RWPE2 (cell line): ENCODE measurements at regions not wholly inside any gene's neighbourhood (a gene's known extent, or its start where the extent isn't known, plus 50 kb on each side); places are given as distances from the start of the nearest gene placed in this dataset.
"Not testable (repeated sequence)": the region's sequence is repeated elsewhere in the genome, so short reads cannot be mapped to it uniquely, and the experiment has no call there.

Source experiments
- ATAC-seq: fragments of 200-7000 bp; cut with Tn5 transposase; 3 replicates; pipeline ENCODE4 v1.9.1; 2021; ENCODE audit warnings: low read depth
- DNase-seq: peaks from one replicate; pipeline ENCODE4 v3.0.0-alpha.2; 2020; ENCODE audit warnings: low spot score
- H3K27ac ChIP-seq: fragments of 450-650 bp; 2 replicates; pipeline ENCODE4 v1.5.1; 2017; ENCODE audit warnings: mild to moderate bottlenecking; ENCODE audit not compliant: poor library complexity, severe bottlenecking
- H3K27me3 ChIP-seq: fragments of 250-450 bp; sonication (Bioruptor Pico); 2 replicates; pipeline ENCODE4 v1.5.1; 2021; ENCODE audit warnings: mild to moderate bottlenecking, moderate library complexity; ENCODE audit not compliant: insufficient read depth, poor library complexity, severe bottlenecking
- H3K36me3 ChIP-seq: fragments of 250-450 bp; sonication (Bioruptor Pico); 2 replicates; pipeline ENCODE4 v1.5.1; 2020; ENCODE audit warnings: low read depth, mild to moderate bottlenecking, moderate library complexity
- H3K4me1 ChIP-seq: fragments of 250-450 bp; sonication (Bioruptor Pico); 2 replicates; pipeline ENCODE4 v1.5.1; 2021; ENCODE audit warnings: mild to moderate bottlenecking, moderate library complexity; ENCODE audit not compliant: insufficient read depth, poor library complexity, severe bottlenecking
- H3K4me3 ChIP-seq: fragments of 250-450 bp; sonication (Bioruptor Pico); 2 replicates; pipeline ENCODE4 v1.5.1; 2021; ENCODE audit warnings: mild to moderate bottlenecking, moderate library complexity; ENCODE audit not compliant: severe bottlenecking
- H3K9me3 ChIP-seq: fragments of 250-450 bp; sonication (Bioruptor Pico); 2 replicates; pipeline ENCODE4 v1.5.1; 2021; ENCODE audit warnings: mild to moderate bottlenecking, moderate library complexity; ENCODE audit not compliant: severe bottlenecking
- TF ChIP-seq, protein P1 (sequence below): fragments of 450-650 bp; IDR thresholded peaks from one replicate; pipeline ENCODE4 v1.5.1; 2017; ENCODE audit warnings: mild to moderate bottlenecking, moderate library complexity; ENCODE audit not compliant: poor library complexity, severe bottlenecking

DNA sequence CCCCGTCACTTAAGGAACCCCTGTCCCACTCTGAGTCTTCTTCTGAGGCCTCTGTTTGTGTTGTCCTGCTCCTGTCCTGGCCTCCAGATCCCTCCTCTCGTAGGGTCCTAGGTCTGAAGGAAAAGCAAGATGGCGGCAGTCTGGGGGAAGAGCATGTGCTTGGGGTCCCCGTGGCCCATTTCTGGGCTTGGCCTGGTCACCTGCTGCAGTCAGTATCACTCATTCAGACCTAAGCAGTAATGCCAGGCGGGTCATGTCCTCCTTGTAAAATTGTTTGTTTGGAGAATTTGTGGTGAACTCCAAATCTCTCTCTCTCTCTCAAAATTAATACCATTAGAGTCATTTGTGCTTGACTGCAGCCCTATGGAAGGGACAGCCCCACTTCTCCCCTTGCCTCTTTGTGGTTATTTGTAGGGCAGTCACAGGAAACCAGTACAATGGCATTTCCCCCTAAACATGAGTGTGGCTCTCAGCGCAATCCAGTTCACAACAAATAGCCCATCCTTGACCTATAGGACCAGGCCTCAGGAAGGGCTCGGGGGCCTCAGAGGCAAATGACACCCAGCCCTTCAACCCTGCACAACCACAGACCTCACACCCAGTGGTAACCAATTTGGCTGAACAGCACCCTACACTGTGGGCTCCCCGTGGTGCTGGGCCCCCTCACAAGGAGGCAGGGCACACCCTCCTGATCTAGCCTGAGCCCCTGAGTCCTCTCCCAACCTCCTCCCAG is 173.5 kb downstream of the OR4M2 start:
- no peaks in the 10 kb centered on the region for H3K36me3 ChIP-seq
- ATAC-seq (no peak), DNase-seq (no peak)
- no peaks in the 10 kb centered on the region for H3K27me3 ChIP-seq
- H3K27ac ChIP-seq, result no peak overlapping the region
- H3K4me1 ChIP-seq, result no peaks in the 10 kb centered on the region
- TF ChIP-seq, protein P1, sequence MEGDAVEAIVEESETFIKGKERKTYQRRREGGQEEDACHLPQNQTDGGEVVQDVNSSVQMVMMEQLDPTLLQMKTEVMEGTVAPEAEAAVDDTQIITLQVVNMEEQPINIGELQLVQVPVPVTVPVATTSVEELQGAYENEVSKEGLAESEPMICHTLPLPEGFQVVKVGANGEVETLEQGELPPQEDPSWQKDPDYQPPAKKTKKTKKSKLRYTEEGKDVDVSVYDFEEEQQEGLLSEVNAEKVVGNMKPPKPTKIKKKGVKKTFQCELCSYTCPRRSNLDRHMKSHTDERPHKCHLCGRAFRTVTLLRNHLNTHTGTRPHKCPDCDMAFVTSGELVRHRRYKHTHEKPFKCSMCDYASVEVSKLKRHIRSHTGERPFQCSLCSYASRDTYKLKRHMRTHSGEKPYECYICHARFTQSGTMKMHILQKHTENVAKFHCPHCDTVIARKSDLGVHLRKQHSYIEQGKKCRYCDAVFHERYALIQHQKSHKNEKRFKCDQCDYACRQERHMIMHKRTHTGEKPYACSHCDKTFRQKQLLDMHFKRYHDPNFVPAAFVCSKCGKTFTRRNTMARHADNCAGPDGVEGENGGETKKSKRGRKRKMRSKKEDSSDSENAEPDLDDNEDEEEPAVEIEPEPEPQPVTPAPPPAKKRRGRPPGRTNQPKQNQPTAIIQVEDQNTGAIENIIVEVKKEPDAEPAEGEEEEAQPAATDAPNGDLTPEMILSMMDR, result no peak
- no peaks in the 10 kb centered on the region for H3K9me3 ChIP-seq
- no peak overlapping the region for H3K4me3 ChIP-seq

DNA sequence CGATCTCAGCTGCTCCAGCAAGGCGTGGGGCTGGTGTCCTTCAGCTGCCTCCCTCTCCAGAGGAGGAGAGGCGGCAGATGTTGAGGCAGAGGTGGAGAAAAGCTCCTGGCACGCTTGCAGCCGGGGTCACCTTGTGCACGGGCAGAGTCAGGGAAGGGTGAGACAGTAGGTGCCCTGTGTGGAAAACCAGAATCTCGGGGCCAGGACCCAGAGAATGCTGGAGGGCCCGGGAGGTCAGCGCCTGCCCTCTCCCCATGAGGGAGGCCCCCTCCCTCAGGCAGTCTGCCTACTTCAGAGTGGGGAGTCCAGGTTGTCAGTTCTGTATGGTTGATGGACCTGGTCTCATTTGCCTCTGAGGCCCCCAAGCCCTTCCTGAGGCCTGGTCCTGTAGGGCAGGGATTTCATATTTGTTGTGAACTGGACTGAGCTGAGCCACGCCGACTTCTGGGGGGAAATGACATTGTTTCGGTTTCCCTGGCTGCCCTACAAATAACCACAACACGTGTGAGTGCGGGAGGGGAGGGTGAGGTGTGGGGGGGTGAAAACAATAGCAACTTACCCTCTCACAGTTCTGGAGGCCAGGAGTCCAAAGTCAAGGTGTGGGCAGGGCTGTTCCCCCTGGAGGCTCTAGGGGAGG is 174.2 kb downstream of the OR4M2 start:
- H3K27me3 ChIP-seq, H3K4me3 ChIP-seq, H3K36me3 ChIP-seq, DNase-seq, H3K9me3 ChIP-seq, ATAC-seq, H3K4me1 ChIP-seq, H3K27ac ChIP-seq: not testable (repeated sequence)

DNA sequence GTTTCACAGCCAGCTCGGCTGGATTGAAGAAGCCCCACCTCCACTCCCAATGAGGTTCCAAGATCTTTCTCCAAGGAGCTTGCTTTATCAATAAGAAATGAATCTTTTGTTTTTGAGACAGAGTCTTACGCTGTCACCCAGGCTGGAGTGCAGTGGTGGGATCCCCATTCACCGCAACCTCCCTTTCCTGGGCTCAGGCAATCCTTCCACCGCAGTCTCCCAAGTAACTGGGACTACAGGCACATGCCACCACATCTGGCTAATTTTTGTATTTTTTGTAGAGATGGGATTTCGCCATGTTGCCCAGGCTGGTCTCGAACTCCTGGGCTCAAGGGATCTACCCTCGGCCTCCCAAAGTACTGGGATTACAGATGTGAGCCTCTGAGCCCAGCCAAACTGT is 175.3 kb downstream of the OR4M2 start:
- not testable (repeated sequence) for DNase-seq, H3K36me3 ChIP-seq, H3K4me1 ChIP-seq, H3K27ac ChIP-seq, ATAC-seq, H3K27me3 ChIP-seq, H3K4me3 ChIP-seq, H3K9me3 ChIP-seq

DNA sequence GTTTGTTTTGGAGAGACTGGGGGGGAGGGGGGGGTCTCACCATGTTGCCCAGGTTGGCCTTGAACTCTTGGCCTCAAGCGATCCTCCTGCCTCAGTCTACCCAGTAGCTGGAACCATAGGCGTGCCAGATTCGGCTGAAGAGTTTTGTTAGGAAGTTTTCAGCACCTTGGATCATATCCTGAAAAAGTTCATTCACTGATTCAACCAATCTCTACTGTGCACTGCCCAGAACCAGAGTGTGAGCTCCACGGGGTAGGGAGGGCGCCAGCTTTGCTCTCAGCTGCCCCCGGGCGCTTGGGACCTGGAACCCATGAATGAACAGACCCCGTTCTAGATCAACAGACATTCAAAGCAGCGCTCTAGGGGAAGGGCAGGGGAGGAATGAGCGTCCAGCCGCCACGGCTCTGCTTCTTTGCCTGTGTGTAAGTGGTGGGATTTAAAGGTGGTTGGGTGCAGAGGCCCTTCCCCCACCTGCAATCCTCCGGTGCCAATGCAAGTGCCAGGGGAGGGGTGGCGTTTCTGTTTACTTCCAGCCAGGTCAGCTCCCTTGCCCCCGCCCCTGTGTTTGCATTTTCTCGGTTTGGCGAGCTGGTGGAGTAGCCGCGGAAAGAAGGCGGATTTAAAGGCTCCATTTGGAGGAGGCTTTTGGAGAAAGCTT is 176.2 kb downstream of the OR4M2 start:
- not testable (repeated sequence) for H3K4me1 ChIP-seq, H3K27me3 ChIP-seq, DNase-seq, ATAC-seq, H3K4me3 ChIP-seq, H3K27ac ChIP-seq, H3K36me3 ChIP-seq, H3K9me3 ChIP-seq

DNA sequence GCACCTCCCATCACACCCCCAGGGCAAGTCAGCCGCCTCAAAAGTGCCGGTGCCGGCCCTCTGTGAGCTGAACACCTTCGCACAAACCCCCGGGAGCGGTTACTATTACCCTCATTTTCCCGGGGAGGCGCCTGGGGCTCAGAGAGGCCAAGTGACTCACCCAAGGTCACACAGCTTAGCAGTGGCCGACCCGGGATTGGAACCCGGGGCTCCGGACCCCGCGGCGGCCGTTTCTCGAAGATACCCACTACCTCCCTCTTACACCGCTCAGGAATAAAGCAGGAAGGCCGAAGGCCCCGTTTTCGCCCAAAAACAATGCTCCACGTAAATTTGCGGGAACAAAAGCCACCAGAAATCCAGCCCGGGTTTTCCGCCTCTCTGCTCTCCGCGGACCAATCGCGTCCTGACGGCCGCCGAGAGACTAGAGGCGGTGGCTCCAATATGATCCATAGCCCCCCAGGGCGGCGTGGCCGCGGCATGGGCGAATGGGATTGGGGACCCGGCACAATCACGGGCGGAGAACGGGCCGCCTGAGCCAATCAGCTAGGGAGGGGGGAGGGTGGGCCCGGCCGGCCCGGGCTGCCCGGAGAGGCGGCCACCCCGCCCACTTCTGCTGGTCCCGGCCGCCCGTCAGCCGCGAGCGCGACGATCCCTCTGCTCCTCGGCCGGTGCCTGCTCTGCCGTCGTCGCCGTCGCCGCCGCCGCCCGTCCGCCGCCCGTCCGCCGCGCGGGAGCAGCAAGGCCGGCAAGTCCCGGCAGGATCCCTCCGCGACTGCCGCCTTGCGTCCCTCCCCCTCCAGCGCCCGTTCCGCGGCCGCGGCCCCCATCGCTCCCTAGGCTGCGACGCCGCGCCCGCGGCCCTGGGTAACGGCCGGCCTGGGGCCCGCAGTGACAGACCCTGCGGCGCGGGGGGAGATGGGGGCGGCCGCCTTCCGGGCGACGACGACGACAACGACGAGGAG is 177.0 kb downstream of the OR4M2 start:
- no peak for ATAC-seq
- Histone ChIP-seq H3K9me3 (no peaks in the 10 kb centered on the region), H3K4me1 (no peaks in the 10 kb centered on the region), H3K36me3 (no peaks in the 10 kb centered on the region), H3K27ac (no peak overlapping the region), H3K4me3 (no peak overlapping the region), H3K27me3 (no peaks in the 10 kb centered on the region)
- no peak for DNase-seq
- TF ChIP-seq, protein P1, result no peak

- no peaks in the 10 kb centered on the region for H3K4me1 ChIP-seq
- TF ChIP-seq, protein P1, result no peak
- DNase-seq, result no peak
- H3K4me3 ChIP-seq, result no peak overlapping the region
- no peaks in the 10 kb centered on the region for H3K27me3 ChIP-seq
- no peak overlapping the region for H3K27ac ChIP-seq
- H3K36me3 ChIP-seq, result no peaks in the 10 kb centered on the region
- no peak for ATAC-seq
- no peaks in the 10 kb centered on the region for H3K9me3 ChIP-seq
Observed at GRCh38 chr15:22258009-22258397, 177.7 kb downstream of the OR4M2 start.
